ENCODE measurements at regions not wholly inside any gene's neighbourhood (a gene's known extent, or its start where the extent isn't known, plus 50 kb on each side); places are given as distances from the start of the nearest gene placed in this dataset.

GRCh38 chr3:34872406-34872805, 766.9 kb upstream of the ARPP21 start:
- Histone ChIP-seq H2BK12ac (ENCODE audit: low read length) (no peak overlapping the region), H3K27me3 (ENCODE audit: insufficient read depth, low read length) (no peaks in the 10 kb centered on the region), H3K18ac (ENCODE audit: low read length) (no peak overlapping the region), H3K36me3 (ENCODE audit: control insufficient read depth in 1 of 2, insufficient read depth in 2 of 2, low read length in 2 of 2) (no peaks in the 10 kb centered on the region), H3K9ac (ENCODE audit: low read length) (no peak overlapping the region), H3K23ac (ENCODE audit: low read length) (no peak overlapping the region), H4K91ac (ENCODE audit: low read depth, low read length) (no peak overlapping the region), H4K8ac (ENCODE audit: low read depth, low read length) (no peak overlapping the region), H3K4ac (ENCODE audit: low read depth, low read length) (no peak overlapping the region), H3K79me1 (ENCODE audit: low read length) (no peaks in the 10 kb centered on the region), H3K14ac (ENCODE audit: low read length) (no peak overlapping the region), H2AK5ac (ENCODE audit: low read length) (no peak overlapping the region), H3K79me2 (ENCODE audit: control insufficient read depth, insufficient read depth, low read length, poor library complexity) (no peaks in the 10 kb centered on the region), H4K12ac (ENCODE audit: low read depth, low read length) (no peak overlapping the region), H3K27ac (ENCODE audit: low read depth, low read length) (no peak overlapping the region), H3K9me3 (ENCODE audit: insufficient read depth, low read depth, low read length) (no peaks in the 10 kb centered on the region), H2BK120ac (ENCODE audit: insufficient read depth, low read length, poor library complexity) (no peak overlapping the region), H3K4me2 (ENCODE audit: low read length) (no peak overlapping the region), H3K4me3 (ENCODE audit: low read depth, low read length) (no peak overlapping the region), H3K4me1 (ENCODE audit: control insufficient read depth in 1 of 2, insufficient read depth in 2 of 2, low read length in 2 of 2) (no peaks in the 10 kb centered on the region), H2AFZ (ENCODE audit: insufficient read depth, low read length, poor library complexity) (no peak overlapping the region), H2BK5ac (ENCODE audit: low read depth, low read length, poor library complexity) (no peak overlapping the region)
- WGBS (ENCODE audit: extremely low coverage, insufficient coverage, insufficient read length) = no CpG with 5 or more reads among the region's 7 CpGs
- DNase-seq = no peak

GRCh38 chr3:34876997-34877396, 762.3 kb upstream of the ARPP21 start:
- Histone ChIP-seq H4K91ac (ENCODE audit: low read depth, low read length) (no peak overlapping the region), H2BK5ac (ENCODE audit: low read depth, low read length, poor library complexity) (no peak overlapping the region), H3K27me3 (ENCODE audit: insufficient read depth, low read length) (no peaks in the 10 kb centered on the region), H3K36me3 (ENCODE audit: control insufficient read depth in 1 of 2, insufficient read depth in 2 of 2, low read length in 2 of 2) (no peaks in the 10 kb centered on the region), H3K4me3 (ENCODE audit: low read depth, low read length) (no peak overlapping the region), H3K79me2 (ENCODE audit: control insufficient read depth, insufficient read depth, low read length, poor library complexity) (no peaks in the 10 kb centered on the region), H3K9me3 (ENCODE audit: insufficient read depth, low read depth, low read length) (no peaks in the 10 kb centered on the region), H3K9ac (ENCODE audit: low read length) (no peak overlapping the region), H2BK120ac (ENCODE audit: insufficient read depth, low read length, poor library complexity) (no peak overlapping the region), H3K4ac (ENCODE audit: low read depth, low read length) (no peak overlapping the region), H2BK12ac (ENCODE audit: low read length) (no peak overlapping the region), H4K12ac (ENCODE audit: low read depth, low read length) (no peak overlapping the region), H2AFZ (ENCODE audit: insufficient read depth, low read length, poor library complexity) (no peak overlapping the region), H4K8ac (ENCODE audit: low read depth, low read length) (no peak overlapping the region), H3K4me2 (ENCODE audit: low read length) (no peak overlapping the region), H3K27ac (ENCODE audit: low read depth, low read length) (no peak overlapping the region), H3K18ac (ENCODE audit: low read length) (no peak overlapping the region), H3K14ac (ENCODE audit: low read length) (no peak overlapping the region), H2AK5ac (ENCODE audit: low read length) (no peak overlapping the region), H3K79me1 (ENCODE audit: low read length) (no peaks in the 10 kb centered on the region), H3K4me1 (ENCODE audit: control insufficient read depth in 1 of 2, insufficient read depth in 2 of 2, low read length in 2 of 2) (no peaks in the 10 kb centered on the region), H3K23ac (ENCODE audit: low read length) (no peak overlapping the region)
- no peak for DNase-seq

DNA sequence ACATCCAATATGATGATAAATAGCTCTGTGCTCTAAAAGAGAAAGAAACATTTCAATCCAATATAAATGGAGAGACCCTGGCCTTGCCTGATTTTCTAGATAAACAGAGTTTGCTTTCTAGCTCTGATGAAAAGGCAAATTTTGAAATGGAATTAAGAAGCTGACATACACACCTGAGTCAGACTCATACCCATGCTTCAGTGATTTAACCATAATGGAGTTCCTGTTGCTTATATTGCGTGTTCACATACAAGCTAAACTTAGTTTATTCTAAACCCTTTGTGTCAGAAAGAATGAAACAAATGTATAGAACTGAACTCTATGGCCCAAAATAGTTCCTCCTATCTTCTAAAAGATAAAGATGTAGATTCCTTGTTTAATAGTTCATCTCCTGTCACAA, 760.8 kb upstream of the ARPP21 start:
- no peak overlapping the region for H3K27ac ChIP-seq (ENCODE audit: low read depth, low read length)
- H3K9ac ChIP-seq (ENCODE audit: low read length) = no peak overlapping the region
- H4K91ac ChIP-seq (ENCODE audit: low read depth, low read length) = no peak overlapping the region
- H3K36me3 ChIP-seq (ENCODE audit: control insufficient read depth in 1 of 2, insufficient read depth in 2 of 2, low read length in 2 of 2) = no peaks in the 10 kb centered on the region
- H2BK120ac ChIP-seq (ENCODE audit: insufficient read depth, low read length, poor library complexity) = no peak overlapping the region
- no peak overlapping the region for H2BK5ac ChIP-seq (ENCODE audit: low read depth, low read length, poor library complexity)
- H4K8ac ChIP-seq (ENCODE audit: low read depth, low read length) = no peak overlapping the region
- no peak for DNase-seq
- H3K23ac ChIP-seq (ENCODE audit: low read length) = no peak overlapping the region
- no peak overlapping the region for H3K18ac ChIP-seq (ENCODE audit: low read length)
- no peak overlapping the region for H4K12ac ChIP-seq (ENCODE audit: low read depth, low read length)
- H3K4me1 ChIP-seq (ENCODE audit: control insufficient read depth in 1 of 2, insufficient read depth in 2 of 2, low read length in 2 of 2) = no peaks in the 10 kb centered on the region
- no peak overlapping the region for H2BK12ac ChIP-seq (ENCODE audit: low read length)
- WGBS (ENCODE audit: extremely low coverage, insufficient coverage, insufficient read length) = no CpG with 5 or more reads among the region's 1 CpG
- no peaks in the 10 kb centered on the region for H3K79me1 ChIP-seq (ENCODE audit: low read length)
- no peak overlapping the region for H3K4ac ChIP-seq (ENCODE audit: low read depth, low read length)
- H3K79me2 ChIP-seq (ENCODE audit: control insufficient read depth, insufficient read depth, low read length, poor library complexity) = no peaks in the 10 kb centered on the region
- no peak overlapping the region for H2AFZ ChIP-seq (ENCODE audit: insufficient read depth, low read length, poor library complexity)
- no peak overlapping the region for H3K4me2 ChIP-seq (ENCODE audit: low read length)
- H3K27me3 ChIP-seq (ENCODE audit: insufficient read depth, low read length) = no peaks in the 10 kb centered on the region
- no peak overlapping the region for H3K14ac ChIP-seq (ENCODE audit: low read length)
- H3K4me3 ChIP-seq (ENCODE audit: low read depth, low read length) = no peak overlapping the region
- no peak overlapping the region for H2AK5ac ChIP-seq (ENCODE audit: low read length)
- H3K9me3 ChIP-seq (ENCODE audit: insufficient read depth, low read depth, low read length) = no peaks in the 10 kb centered on the region

GRCh38 chr3:34881026-34881425, 758.3 kb upstream of the ARPP21 start:
- Histone ChIP-seq H3K4me3 (ENCODE audit: low read depth, low read length) (no peak overlapping the region), H4K12ac (ENCODE audit: low read depth, low read length) (no peak overlapping the region), H2AFZ (ENCODE audit: insufficient read depth, low read length, poor library complexity) (no peak overlapping the region), H2BK12ac (ENCODE audit: low read length) (no peak overlapping the region), H2BK5ac (ENCODE audit: low read depth, low read length, poor library complexity) (no peak overlapping the region), H3K4me2 (ENCODE audit: low read length) (no peak overlapping the region), H3K27me3 (ENCODE audit: insufficient read depth, low read length) (no peaks in the 10 kb centered on the region), H3K9me3 (ENCODE audit: insufficient read depth, low read depth, low read length) (no peaks in the 10 kb centered on the region), H3K27ac (ENCODE audit: low read depth, low read length) (no peak overlapping the region), H3K4me1 (ENCODE audit: control insufficient read depth in 1 of 2, insufficient read depth in 2 of 2, low read length in 2 of 2) (no peaks in the 10 kb centered on the region), H3K9ac (ENCODE audit: low read length) (no peak overlapping the region), H3K79me2 (ENCODE audit: control insufficient read depth, insufficient read depth, low read length, poor library complexity) (no peaks in the 10 kb centered on the region), H4K8ac (ENCODE audit: low read depth, low read length) (no peak overlapping the region), H3K4ac (ENCODE audit: low read depth, low read length) (no peak overlapping the region), H2BK120ac (ENCODE audit: insufficient read depth, low read length, poor library complexity) (no peak overlapping the region), H4K91ac (ENCODE audit: low read depth, low read length) (no peak overlapping the region), H2AK5ac (ENCODE audit: low read length) (no peak overlapping the region), H3K79me1 (ENCODE audit: low read length) (no peaks in the 10 kb centered on the region), H3K36me3 (ENCODE audit: control insufficient read depth in 1 of 2, insufficient read depth in 2 of 2, low read length in 2 of 2) (no peaks in the 10 kb centered on the region), H3K18ac (ENCODE audit: low read length) (no peak overlapping the region), H3K14ac (ENCODE audit: low read length) (no peak overlapping the region), H3K23ac (ENCODE audit: low read length) (no peak overlapping the region)
- WGBS (ENCODE audit: extremely low coverage, insufficient coverage, insufficient read length) = no CpG with 5 or more reads among the region's 1 CpG
- no peak for DNase-seq

- Histone ChIP-seq H3K4me2 (ENCODE audit: low read length) (no peak overlapping the region), H4K91ac (ENCODE audit: low read depth, low read length) (no peak overlapping the region), H4K12ac (ENCODE audit: low read depth, low read length) (no peak overlapping the region), H3K4me1 (ENCODE audit: control insufficient read depth in 1 of 2, insufficient read depth in 2 of 2, low read length in 2 of 2) (peaks cover 4% of the 10 kb centered on the region in 2 experiments), H2BK120ac (ENCODE audit: insufficient read depth, low read length, poor library complexity) (no peak overlapping the region), H3K79me2 (ENCODE audit: control insufficient read depth, insufficient read depth, low read length, poor library complexity) (no peaks in the 10 kb centered on the region), H3K27ac (ENCODE audit: low read depth, low read length) (no peak overlapping the region), H2BK12ac (ENCODE audit: low read length) (no peak overlapping the region), H3K36me3 (ENCODE audit: control insufficient read depth in 1 of 2, insufficient read depth in 2 of 2, low read length in 2 of 2) (no peaks in the 10 kb centered on the region), H3K23ac (ENCODE audit: low read length) (no peak overlapping the region), H3K14ac (ENCODE audit: low read length) (no peak overlapping the region), H4K8ac (ENCODE audit: low read depth, low read length) (no peak overlapping the region), H3K27me3 (ENCODE audit: insufficient read depth, low read length) (no peaks in the 10 kb centered on the region), H3K9ac (ENCODE audit: low read length) (no peak overlapping the region), H3K79me1 (ENCODE audit: low read length) (no peaks in the 10 kb centered on the region), H2AFZ (ENCODE audit: insufficient read depth, low read length, poor library complexity) (no peak overlapping the region), H3K18ac (ENCODE audit: low read length) (no peak overlapping the region), H2BK5ac (ENCODE audit: low read depth, low read length, poor library complexity) (no peak overlapping the region), H3K9me3 (ENCODE audit: insufficient read depth, low read depth, low read length) (no peaks in the 10 kb centered on the region), H3K4me3 (ENCODE audit: low read depth, low read length) (no peak overlapping the region), H2AK5ac (ENCODE audit: low read length) (no peak overlapping the region), H3K4ac (ENCODE audit: low read depth, low read length) (no peak overlapping the region)
- WGBS (ENCODE audit: extremely low coverage, insufficient coverage, insufficient read length) = no CpG with 5 or more reads among the region's 2 CpGs
- no peak for DNase-seq
These were observed 756.6 kb upstream of the ARPP21 start for GRCh38 chr3:34882764-34883163.

Measured in trophoblast cell (in vitro differentiated cells and primary cell).